ENCODE measurements at regions not wholly inside any gene's neighbourhood (a gene's known extent, or its start where the extent isn't known, plus 50 kb on each side); places are given as distances from the start of the nearest gene placed in this dataset.
"Not testable (repeated sequence)": the region's sequence is repeated elsewhere in the genome, so short reads cannot be mapped to it uniquely, and the experiment has no call there.

DNA sequence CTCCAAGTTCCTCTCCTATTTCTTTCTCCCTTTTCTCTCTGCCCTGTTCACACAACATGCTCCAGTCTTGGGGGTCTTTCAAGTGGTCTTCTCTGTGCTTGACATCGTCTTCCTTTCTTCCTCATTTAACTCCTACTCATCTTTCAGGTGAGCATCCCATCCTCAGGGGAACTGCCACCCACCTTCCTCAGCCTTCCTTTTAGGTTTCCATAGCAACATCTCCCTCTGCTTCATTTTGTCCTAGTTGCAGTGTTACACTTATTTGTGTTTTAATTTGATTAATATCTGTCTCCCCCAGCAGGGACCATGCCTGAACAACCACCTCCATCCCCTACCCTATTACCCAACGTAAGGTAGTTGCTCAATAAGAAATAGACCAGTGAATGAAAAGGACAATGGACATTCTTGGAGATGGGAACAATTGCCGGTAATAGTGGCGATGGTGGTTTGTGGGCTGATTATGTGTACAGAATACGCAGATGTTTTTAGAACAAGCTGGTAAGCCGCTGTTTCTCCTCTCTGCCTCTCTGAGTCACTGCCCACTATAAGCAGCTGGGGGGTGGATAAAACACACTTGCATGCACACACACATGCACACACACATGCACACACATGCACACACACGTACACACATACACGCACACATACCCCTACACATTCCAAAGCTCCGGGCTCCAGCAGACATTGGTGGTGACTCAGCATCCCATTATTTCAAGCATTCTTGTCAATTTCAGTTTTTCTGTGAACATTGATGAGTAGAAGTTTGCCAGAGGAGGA is 251.6 kb downstream of the GATA3 start:
- no peak for DNase-seq (ENCODE audit: low read depth in 1 of 2, low spot score in 1 of 2)

DNA sequence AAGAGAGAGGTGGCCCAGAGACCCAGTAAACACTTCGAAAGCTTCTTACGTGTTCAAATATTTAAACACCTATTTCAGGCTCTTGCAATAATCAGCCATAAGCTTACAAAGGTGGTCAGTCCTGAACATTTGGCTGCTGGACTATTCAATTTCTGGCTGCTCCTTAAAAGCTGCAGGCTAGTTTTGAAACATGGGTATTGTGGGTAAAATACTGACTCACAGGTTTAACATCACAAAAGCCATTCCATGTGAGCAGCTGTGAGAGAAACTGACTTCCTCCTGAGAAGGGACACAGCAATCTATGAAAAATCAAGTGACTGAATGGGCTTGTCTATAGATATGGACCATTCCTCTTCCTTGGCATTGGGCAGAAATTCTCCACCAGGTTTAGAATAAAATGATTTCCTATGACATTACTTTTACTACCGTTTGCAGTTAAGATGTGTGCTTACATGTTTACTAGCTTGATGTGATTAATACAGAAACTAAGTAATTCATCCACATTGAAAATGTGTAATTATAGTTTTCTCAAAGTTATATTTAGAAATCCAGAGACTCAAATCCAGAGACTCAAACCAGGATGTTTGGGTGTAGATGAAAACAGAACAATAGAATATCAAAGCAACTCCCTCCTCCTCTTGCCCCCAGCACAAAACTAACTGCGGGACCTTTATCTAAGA is 252.3 kb downstream of the GATA3 start:
- no peak for DNase-seq (ENCODE audit: low read depth in 1 of 2, low spot score in 1 of 2)

DNA sequence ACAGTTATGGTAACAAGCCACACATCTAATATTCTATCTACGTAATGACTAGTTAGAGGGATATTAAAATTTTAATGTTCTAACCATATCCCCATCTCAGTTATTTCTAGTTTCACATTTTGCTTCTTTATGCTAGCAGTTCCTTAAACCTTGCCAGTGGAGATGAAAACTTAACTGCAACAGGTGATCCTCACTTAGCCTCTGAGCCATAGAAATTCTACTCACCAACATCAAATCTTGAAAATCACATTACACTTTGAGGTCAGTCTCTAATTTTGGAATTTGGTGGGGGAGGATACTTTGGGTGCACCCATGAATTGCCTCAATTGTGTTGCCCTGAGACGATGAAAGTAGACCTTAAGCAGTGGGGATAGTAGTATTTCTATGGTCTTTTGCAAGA is 256.4 kb downstream of the GATA3 start:
- no peak for DNase-seq (ENCODE audit: low read depth in 1 of 2, low spot score in 1 of 2)

DNA sequence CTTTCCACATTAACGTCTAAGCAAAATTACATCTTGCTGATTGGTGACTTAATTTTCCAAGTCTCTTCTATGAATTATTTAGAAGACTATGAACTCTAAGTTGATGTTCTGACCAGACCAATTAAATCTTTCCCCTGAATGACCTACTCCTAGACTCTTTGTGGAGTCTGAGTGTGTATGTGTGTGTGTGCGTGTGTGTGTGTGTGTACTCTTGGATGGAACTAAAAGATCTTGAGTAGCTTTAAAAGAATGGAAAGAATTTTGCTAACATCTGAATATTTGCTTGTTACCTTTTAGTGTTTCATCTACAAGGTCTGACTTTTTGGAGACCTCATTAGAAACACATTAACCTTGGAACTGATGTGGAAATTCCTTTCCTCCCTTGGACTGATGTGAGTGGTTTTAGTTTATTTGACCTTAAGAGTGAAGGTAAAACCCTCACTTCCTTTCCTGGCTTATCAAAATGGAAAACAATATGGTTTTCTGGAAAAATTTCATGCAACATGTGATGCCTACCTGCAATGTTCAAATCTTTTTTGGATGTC is 257.1 kb downstream of the GATA3 start:
- no peak for DNase-seq (ENCODE audit: low read depth in 1 of 2, low spot score in 1 of 2)

DNA sequence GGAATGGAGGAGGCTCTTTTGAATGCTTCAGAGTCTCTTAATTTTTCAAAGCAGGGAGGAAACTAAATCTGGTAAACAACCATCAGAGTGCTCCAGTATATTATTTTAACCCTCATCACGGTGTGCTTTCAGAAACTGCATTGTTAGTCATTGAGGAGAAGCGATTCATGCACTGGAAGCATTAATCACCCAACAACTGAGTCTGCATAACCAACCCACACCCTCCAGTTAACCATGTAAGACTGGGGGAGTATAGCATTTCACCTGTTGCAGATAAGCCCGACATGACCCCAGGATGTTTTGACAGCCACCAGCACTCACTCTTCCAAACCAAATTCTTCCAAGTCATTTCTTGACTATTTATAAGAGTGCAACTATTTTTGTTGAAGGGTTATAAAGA is 257.6 kb downstream of the GATA3 start:
- DNase-seq (ENCODE audit: low read depth in 1 of 2, low spot score in 1 of 2): no peak

DNA sequence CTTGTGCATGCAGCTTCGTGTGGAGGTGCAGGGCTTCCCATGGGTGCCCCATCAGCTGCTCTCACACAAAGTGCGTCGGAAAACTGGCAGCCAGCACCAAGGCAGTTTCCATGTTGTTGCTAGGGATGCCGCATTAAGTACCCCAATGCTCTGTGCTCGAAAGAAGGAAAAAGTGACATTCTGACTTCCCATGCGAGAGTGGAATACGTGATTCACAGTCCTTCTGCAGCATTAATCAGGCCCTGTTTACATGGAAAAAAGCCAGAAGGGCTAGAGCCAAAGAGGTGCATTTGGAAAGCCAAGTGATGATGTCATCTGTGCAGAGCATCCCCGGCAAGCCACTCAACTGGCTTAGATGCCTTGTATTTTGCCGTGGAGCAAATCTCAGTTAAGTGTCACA is 258.3 kb downstream of the GATA3 start:
- DNase-seq (ENCODE audit: low read depth in 1 of 2, low spot score in 1 of 2): no peak

DNA sequence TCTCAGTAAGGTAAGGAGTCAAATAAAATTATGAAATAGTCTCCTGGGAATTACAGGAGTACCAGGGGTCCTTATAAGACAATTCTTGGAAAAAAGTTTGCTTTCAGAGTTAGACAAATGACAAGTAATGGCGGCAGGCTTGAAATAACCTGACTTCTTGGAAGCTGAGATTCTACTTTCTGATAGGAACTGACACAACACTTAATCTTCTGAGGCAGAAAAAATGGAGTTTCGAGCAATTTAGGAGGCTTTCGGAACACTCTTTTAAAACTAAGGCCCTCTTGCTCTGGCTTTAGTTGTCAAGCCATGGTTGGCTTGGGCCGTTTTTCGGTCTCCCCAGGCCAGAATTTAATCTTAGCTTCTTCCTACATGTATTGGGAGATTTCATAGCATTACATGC is 260.0 kb downstream of the GATA3 start:
- no peak for DNase-seq (ENCODE audit: low read depth in 1 of 2, low spot score in 1 of 2)

DNA sequence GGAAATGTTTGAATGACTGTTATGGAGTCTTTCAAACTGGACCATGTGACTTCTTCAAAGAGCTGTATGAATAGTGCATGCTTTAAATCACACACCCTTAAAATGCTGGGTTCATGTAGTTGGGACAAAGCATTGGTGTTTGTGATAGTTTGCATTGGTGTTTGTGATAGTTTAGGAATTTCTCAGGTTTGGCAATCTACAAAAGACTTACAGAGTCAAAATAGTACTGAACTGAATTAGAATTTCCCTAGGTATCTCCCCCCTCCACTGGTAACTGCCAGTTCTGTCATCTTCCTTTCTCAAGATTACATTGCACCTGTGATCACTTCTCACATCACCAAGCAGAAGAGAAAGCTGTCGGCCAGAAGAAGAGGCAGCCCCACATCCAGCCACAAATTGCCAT is 261.1 kb downstream of the GATA3 start:
- no peak for DNase-seq (ENCODE audit: low read depth in 1 of 2, low spot score in 1 of 2)

DNA sequence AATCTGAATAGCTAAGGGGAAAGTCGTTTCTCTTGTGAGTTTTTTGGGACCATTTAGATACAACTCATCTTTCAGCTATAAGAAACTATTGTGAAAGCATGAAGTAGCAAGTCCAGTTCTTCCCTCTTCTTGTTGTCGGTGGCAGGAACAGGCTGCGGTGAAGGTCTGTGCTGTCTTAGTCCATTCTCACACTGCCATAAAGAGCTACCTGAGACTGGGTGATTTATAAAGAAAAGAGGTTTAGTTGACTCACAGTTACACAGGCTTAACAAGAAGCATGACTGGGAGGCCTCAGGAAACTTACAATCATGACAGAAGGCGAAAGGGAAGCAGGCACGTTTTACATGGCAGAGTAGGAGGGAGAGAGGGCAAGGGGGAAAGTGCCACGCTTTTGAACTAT is 261.8 kb downstream of the GATA3 start:
- no peak for DNase-seq (ENCODE audit: low read depth in 1 of 2, low spot score in 1 of 2)

DNA sequence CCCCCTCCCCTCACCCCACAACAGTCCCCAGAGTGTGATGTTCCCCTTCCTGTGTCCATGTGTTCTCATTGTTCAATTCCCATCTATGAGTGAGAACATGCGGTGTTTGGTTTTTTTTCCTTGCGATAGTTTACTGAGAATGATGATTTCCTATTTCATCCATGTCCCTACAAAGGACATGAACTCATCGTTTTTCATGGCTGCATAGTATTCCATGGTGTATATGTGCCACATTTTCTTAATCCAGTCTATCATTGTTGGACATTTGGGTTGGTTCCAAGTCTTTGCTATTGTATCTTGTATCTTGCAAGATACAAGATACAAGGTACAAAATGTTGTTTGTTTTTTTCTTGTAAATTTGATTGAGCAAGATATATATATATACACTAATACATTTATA is 263.9 kb downstream of the GATA3 start:
- DNase-seq (ENCODE audit: low read depth in 1 of 2, low spot score in 1 of 2): not testable (repeated sequence)

DNA sequence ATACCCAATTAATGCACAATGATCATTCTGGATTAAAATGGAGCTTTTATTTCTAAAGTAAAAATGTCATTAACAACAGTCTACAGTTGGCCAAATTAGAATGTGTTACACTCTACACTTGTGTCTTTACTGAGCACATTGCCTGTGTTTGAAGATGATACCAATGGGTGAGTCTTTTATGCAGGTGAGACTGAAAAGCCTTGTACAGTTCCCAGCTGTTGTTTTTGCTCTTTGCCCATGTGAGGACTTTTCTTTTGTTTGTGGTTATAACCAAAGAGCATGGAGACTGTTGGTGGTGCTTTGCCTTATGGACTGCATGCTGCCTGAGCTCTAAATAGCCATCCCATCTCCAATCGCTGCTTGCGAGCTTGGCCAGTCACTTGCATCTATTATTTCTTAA is 264.5 kb downstream of the GATA3 start:
- DNase-seq (ENCODE audit: low read depth in 1 of 2, low spot score in 1 of 2): no peak

DNA sequence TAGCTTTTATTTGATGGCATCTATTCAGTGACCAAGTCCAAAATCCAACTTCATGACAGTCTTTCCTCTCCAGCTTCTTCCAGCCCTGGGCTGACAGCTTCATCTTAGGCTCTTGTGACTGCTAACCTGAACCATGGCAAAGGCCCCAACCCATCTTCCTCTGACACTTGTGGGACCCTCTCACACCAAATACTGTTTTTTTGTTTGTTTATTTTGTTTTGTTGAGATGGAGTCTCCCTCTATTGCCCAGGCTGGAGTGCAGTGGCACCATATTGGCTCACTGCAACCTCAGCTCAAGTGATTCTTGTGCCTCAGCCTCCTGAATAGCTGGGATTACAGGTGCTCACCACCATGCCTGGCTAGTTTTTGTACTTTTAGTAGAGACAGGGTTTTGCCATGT is 265.2 kb downstream of the GATA3 start:
- no peak for DNase-seq (ENCODE audit: low read depth in 1 of 2, low spot score in 1 of 2)

DNA sequence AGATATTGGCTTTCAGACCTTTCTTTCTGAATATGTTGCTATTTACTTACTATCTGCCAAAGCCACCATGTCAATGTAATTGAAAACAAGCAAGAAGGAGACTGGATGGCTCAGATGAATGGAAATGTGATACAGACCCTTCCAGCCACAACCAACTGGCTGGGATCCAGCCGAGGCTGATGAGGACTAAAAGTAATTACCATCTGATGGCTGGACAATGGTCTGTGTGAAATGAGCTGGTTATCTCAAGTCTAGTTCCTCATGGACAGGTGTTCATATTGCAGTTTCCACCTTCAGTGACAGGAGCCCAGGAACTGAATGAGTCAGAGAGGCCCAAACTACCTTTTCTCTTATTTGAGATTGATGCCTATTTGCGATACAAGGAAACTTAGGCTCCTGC is 267.5 kb downstream of the GATA3 start:
- DNase-seq (ENCODE audit: low read depth in 1 of 2, low spot score in 1 of 2): no peak

DNA sequence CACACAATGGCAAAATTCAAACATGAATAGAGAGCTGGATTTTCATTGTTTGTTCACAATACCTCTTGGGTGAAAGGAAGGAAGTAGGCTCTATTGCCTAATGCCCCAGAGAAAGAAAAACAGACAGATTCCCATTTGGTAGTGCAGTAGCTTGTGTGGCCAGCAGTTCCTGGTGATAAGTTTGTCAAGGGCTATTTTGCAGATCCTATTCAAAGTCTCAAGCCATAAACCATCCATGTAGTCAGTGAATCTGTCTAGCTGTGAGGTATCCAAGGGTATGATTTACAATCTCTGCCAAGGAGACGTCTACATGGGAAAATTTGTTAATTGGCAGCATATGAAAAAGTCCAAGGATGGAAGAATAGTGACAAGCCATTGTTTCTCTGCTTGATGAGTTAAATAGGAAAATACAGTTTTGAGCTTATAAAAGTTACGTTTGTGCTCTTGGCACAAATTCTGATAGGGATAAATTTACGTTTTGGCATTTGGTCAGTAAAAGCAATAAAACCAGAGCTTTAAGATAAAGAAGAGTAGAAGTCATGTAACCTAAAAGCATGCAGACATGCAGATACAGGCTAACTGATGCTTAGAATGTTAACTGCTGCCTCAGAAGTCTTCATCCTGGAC is 269.1 kb downstream of the GATA3 start:
- DNase-seq (ENCODE audit: low read depth in 1 of 2, low spot score in 1 of 2): no peak

DNA sequence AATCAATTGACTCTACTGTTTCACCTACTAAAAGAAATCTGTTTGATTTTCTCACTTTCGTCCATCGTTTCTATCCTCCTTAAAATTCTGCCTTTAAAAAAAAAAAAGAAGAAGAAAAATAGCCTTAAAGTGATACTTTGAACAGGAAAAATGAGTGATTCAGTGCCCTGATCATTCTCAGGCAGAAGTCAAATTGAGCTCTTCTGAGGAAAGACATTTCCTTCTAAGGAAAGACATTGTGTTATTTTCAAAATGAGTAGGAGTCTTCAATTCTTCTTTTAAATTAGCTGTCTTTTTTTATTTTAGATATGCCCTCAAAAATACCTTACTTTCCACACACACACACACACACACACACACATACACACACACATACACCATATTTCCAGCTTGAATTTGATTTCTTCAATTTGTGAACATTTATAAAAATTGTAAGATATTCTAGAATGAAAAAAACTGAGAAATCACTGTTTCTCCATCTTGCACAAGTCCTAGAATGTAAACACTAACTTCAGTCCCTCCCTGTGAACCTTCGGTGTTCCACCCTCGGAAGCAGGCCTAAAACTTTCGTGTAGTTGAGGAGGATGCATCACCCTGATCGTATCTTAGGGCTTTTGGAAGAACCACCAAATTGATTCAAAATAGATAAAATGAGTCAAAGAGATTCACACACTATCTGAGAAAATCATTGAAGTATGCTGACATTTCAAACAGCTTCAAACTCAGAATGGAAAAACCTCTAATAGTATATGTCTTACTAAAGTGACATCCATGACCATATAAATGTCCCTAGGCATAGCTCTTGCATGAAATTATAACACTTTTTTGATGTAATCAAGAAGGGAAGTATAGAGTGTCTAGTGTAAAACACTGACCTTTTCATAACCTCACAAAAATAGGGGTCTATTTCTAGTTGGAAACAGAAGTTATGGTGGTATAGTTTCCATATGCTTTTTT is 270.8 kb downstream of the GATA3 start:
- no peak for DNase-seq (ENCODE audit: low read depth in 1 of 2, low spot score in 1 of 2)

DNA sequence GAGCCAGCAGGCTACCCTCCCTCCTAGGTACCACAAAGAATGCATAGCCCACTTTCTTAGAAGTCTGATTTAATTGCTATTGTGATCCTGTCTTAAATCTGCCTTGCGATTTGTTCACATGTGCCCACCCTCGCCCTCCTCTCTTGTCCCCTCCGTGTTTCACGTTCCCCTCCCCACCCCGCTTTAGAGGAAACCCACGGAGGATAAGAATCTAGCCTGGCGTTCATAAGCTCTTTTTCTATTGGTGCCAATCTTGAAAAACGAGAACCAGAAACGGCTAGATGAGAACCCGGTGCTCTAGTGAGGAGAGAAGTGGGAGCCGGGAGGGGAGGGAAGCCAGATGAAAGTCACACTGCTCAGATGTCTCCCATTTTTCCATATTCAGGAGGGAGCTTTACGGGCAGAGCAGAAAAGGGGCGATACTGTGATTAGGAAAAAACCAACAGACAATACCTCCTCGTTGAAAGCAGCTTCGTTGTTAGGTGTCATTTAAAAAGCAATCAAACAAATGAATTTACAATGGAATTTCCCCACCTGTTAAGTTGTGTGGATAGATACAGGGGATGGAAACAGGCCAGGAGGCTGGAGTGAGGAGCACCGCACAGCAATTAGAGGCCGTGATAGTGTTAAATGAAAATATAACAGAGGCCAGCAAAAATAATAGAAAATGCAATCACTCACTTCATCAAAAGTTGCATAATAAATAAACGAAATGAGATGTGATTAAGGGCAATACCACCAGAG is 272.1 kb downstream of the GATA3 start:
- DNase-seq (ENCODE audit: low read depth in 1 of 2, low spot score in 1 of 2): no peak

DNA sequence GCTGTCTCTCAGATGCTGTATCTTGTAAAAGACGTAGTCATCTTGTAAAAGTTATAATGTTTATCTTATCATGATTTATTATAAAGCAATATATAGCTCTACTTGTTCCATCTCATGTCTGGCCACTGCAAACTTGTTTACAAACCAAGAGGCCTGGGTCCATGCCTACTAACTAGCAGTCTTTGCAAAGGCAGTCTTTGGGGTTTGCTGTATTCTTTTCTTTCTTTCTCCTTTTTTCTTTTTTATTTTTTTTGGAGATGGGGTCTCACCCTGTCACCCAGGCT is 272.6 kb downstream of the GATA3 start:
- DNase-seq (ENCODE audit: low read depth in 1 of 2, low spot score in 1 of 2): no peak

DNA sequence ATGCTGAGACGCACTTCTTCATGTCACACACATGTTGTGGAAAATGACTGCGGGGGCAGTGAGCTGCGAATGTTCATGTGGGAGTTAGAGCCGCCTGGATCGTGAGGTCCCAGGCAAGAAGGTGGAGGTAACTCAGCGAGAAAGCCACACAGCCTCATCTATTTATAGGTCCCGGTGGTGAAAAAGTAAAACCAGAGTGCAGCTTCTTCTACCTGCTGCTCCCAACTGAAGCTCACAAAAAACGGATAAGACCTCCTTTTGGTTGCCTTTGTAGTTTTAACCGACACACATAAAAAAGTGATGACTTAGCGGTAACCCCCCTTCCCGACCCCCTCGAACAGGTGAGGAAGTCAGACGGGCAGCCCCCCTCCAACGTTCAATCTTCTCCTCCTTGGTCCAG is 276.9 kb downstream of the GATA3 start:
- no peak for DNase-seq (ENCODE audit: low read depth in 1 of 2, low spot score in 1 of 2)

DNA sequence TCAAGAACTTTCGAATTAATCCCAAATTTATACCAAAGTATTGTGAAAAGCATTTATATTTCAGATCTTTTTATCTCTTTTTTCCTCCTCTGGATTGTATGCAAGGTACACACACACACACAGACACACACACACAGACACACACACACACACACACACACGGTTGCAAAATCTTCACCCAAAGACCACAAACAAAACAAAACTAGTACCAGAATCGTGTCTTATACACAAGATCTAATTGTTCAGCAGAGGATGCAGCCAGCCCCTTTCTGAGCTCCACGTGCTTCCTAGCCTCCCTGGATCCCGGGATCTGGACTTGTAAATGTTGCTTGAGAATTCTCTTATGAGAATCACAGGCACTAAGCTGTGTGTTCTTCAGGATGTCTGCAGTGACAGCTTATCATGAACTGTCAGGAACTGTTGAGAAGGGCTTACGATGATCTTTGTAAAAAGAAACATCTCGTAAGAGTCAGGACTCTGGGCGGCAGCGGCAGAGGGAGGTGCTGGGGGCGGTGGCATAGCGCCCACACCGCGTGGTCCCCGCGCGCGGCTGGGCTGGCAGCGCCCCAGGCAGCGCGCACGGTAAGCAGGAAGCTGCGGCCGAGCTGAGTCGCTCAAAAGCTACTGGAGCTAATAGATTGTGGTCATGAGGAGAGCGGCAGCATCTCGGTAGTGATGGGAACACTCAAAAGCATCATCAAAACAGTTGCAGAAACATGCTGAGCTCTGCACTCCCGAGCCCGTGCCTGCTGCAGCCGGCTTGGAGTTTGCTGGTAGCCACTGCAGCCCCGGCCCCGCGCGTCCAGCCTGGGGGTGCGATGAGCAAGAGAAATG is 277.6 kb downstream of the GATA3 start:
- DNase-seq (ENCODE audit: low read depth in 1 of 2, low spot score in 1 of 2): peak; percentile 67 to 77

DNA sequence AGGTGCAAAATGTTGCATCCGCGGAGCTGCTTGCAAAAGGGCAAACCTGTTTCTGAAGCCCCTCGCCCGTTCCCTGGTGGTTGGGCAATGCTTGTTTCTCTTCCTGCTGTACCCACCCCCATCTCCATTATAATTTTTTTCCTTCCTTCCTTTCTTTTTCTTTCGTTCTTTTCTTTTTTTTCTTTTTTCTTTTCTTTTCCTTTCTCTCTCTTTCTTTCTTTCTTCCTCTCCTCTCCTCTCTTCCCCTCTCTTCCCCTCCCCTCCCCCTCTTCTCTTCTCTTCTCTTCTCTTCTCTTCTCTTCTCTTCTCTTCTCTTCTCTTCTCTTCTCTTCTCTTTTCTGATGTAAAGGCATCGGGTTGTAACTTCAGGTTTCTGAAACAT is 278.2 kb downstream of the GATA3 start:
- DNase-seq (ENCODE audit: low read depth in 1 of 2, low spot score in 1 of 2): no peak

Data from activated T-helper 1 cell treated with anti-CD3 and anti-CD28 coated beads, Interleukin-2, amount 50 U/mL, for 16 hours (primary cell).